Thoracic aorta (tissue), 2 donors: ENCODE measurements at regions not wholly inside any gene's neighbourhood (a gene's known extent, or its start where the extent isn't known, plus 50 kb on each side); places are given as distances from the start of the nearest gene placed in this dataset.
A peak's percentile ranks its signal among the peaks of the same experiment; 100 is the strongest.

Source experiments
- ATAC-seq: fragments of 150-250 bp; one replicate; pipeline ENCODE4 v1.8.0; 2017; ENCODE audit warnings: low read depth; ENCODE audit not compliant: insufficient number of reproducible peaks, low FRiP score
- DNase-seq: peaks from one replicate; pipeline ENCODE4 v3.0.0-alpha.2; 2020; ENCODE audit warnings: low spot score
- H3K27ac ChIP-seq, 2 donors: fragments of 200-600 bp; sonication (generic); 1 replicate in 1 of 2; 2 replicates in 1 of 2; pipeline ENCODE4 v1.5.1; 2016; ENCODE audit warnings: mild to moderate bottlenecking in 2 of 2, moderate library complexity in 2 of 2
- H3K27me3 ChIP-seq: fragments of 200-600 bp; sonication (generic); replicated peaks from 2 replicates; pipeline ENCODE4 v1.6.0; 2016; ENCODE audit warnings: mild to moderate bottlenecking; ENCODE audit not compliant: insufficient read depth
- H3K36me3 ChIP-seq: fragments of 200-600 bp; sonication (generic); one replicate; pipeline ENCODE4 v1.5.1; 2016
- H3K4me1 ChIP-seq, 2 donors: fragments of 200-600 bp; sonication (generic); 1 replicate in 1 of 2; 2 replicates in 1 of 2; pipeline versions ENCODE4 v1.5.1 to v1.6.0; 2016; ENCODE audit warnings: low read depth in 2 of 2, mild to moderate bottlenecking in 1 of 2; ENCODE audit not compliant: control insufficient read depth in 1 of 2
- H3K4me3 ChIP-seq: fragments of 200-600 bp; sonication (generic); 2 replicates; pipeline ENCODE4 v1.5.1; 2016; ENCODE audit warnings: mild to moderate bottlenecking
- H3K9me3 ChIP-seq: fragments of 200-600 bp; sonication (generic); 2 replicates; pipeline ENCODE4 v1.5.1; 2016
- CTCF ChIP-seq: fragments of 200-600 bp; sonication (generic); IDR thresholded peaks from one replicate; pipeline ENCODE4 v1.5.1; 2019; ENCODE audit warnings: antibody characterized with exemption

GRCh38 chr3:10577486-10577885 is 72.1 kb upstream of the ATP2B2 start:
- Histone ChIP-seq H3K4me3 (no peak overlapping the region), H3K36me3 (no peaks in the 10 kb centered on the region), H3K27me3 (no peaks in the 10 kb centered on the region), H3K4me1 (peaks cover 0 to 8% of the 10 kb centered on the region in 2 donors), H3K27ac (no peak overlapping the region), H3K9me3 (no peaks in the 10 kb centered on the region)
- DNase-seq (no peak), ATAC-seq (no peak)
- TF ChIP-seq CTCF = no peak

- no peaks in the 10 kb centered on the region for H3K36me3 ChIP-seq
- no peak overlapping the region for H3K4me3 ChIP-seq
- H3K27ac ChIP-seq = no peak overlapping the region
- no peak for DNase-seq
- no peak for ATAC-seq
- TF ChIP-seq CTCF = no peak
- H3K9me3 ChIP-seq = no peaks in the 10 kb centered on the region
- peaks cover 0 to 8% of the 10 kb centered on the region in 2 donors for H3K4me1 ChIP-seq
- no peaks in the 10 kb centered on the region for H3K27me3 ChIP-seq
Measured at GRCh38 chr3:10580426-10580825, 75.0 kb upstream of the ATP2B2 start.

- TF ChIP-seq CTCF = no peak
- no peaks in the 10 kb centered on the region for H3K36me3 ChIP-seq
- H3K27me3 ChIP-seq = no peaks in the 10 kb centered on the region
- DNase-seq (no peak), ATAC-seq (no peak)
- H3K27ac ChIP-seq = peak overlapping the region in 1 of 2 donors; percentile 9
- H3K9me3 ChIP-seq = no peaks in the 10 kb centered on the region
- H3K4me3 ChIP-seq = no peak overlapping the region
- peaks cover 0 to 8% of the 10 kb centered on the region in 2 donors for H3K4me1 ChIP-seq
Measured at GRCh38 chr3:10581251-10581650, 75.9 kb upstream of the ATP2B2 start.

- Histone ChIP-seq H3K27ac (peak overlapping the region in 1 of 2 donors; percentile 9), H3K4me1 (peaks cover 0 to 8% of the 10 kb centered on the region in 2 donors), H3K9me3 (no peaks in the 10 kb centered on the region), H3K27me3 (no peaks in the 10 kb centered on the region), H3K36me3 (no peaks in the 10 kb centered on the region), H3K4me3 (no peak overlapping the region)
- ATAC-seq (no peak), DNase-seq (no peak)
- no peak for TF ChIP-seq CTCF
Measured at GRCh38 chr3:10581716-10582115, 76.3 kb upstream of the ATP2B2 start.

GRCh38 chr3:10582733-10583132 is 77.3 kb upstream of the ATP2B2 start:
- Histone ChIP-seq H3K4me1 (peaks cover 0 to 8% of the 10 kb centered on the region in 2 donors), H3K9me3 (no peaks in the 10 kb centered on the region), H3K27me3 (no peaks in the 10 kb centered on the region), H3K36me3 (no peaks in the 10 kb centered on the region), H3K4me3 (no peak overlapping the region), H3K27ac (no peak overlapping the region)
- TF ChIP-seq CTCF = no peak
- ATAC-seq (no peak), DNase-seq (no peak)
